A673 (cell line): ENCODE measurements at regions not wholly inside any gene's neighbourhood (a gene's known extent, or its start where the extent isn't known, plus 50 kb on each side); places are given as distances from the start of the nearest gene placed in this dataset.

Experiments
- BruUV-seq: library from RNA; stranded (reverse); fragments of 400-500 nt; replicated peaks from 2 replicates; lab custom pipeline; 2021; lab: Mats Ljungman, UMichigan
- CTCF ChIA-PET: fragments of 300-600 bp; sonication (Branson Sonifier 250); formaldehyde crosslinking; loops from one replicate; lab custom pipeline; 2022; ENCODE audit warnings: antibody characterized with exemption; lab: Charles Lee
- POLR2A ChIA-PET: fragments of 300-600 bp; sonication (Branson Sonifier 250); formaldehyde crosslinking; loops from one replicate; lab custom pipeline; 2022; ENCODE audit warnings: antibody characterized with exemption; ENCODE audit not compliant: low non-redundant PET; lab: Charles Lee
- DNase-seq: peaks from one replicate; pipeline ENCODE4 v3.0.0-alpha.2; 2015; ENCODE audit warnings: low spot score
- H3K27ac ChIP-seq: fragments of 200-600 bp; sonication (generic); 2 replicates; pipeline ENCODE4 v1.5.1; 2016; ENCODE audit warnings: mixed run types, low read depth, mild to moderate bottlenecking, mixed read lengths, antibody characterized with exemption, low read length; ENCODE audit not compliant: poor library complexity, severe bottlenecking
- H3K27me3 ChIP-seq: fragments of 200-600 bp; sonication (generic); replicated peaks from 2 replicates; pipeline ENCODE4 v1.6.1; 2017; ENCODE audit warnings: mixed run types, low read depth, mild to moderate bottlenecking, mixed read lengths, antibody characterized with exemption, low read length; ENCODE audit not compliant: insufficient read depth, poor library complexity
- H3K36me3 ChIP-seq: fragments of 200-600 bp; sonication (generic); 2 replicates; pipeline ENCODE4 v1.6.1; 2016; ENCODE audit warnings: mixed run types, mild to moderate bottlenecking, mixed read lengths, antibody characterized with exemption, low read length; ENCODE audit not compliant: insufficient read depth, poor library complexity, severe bottlenecking
- H3K4me1 ChIP-seq: fragments of 200-600 bp; sonication (generic); 2 replicates; pipeline ENCODE4 v1.6.1; 2017; ENCODE audit warnings: mixed run types, mild to moderate bottlenecking, mixed read lengths, antibody characterized with exemption, low read length; ENCODE audit not compliant: insufficient read depth, poor library complexity, severe bottlenecking
- H3K4me3 ChIP-seq: fragments of 200-600 bp; sonication (generic); 2 replicates; pipeline ENCODE4 v1.5.1; 2016; ENCODE audit warnings: low read depth, mixed run types, mild to moderate bottlenecking, mixed read lengths, low read length; ENCODE audit not compliant: poor library complexity, severe bottlenecking
- H3K9me3 ChIP-seq: fragments of 200-600 bp; sonication (generic); 2 replicates; pipeline ENCODE4 v1.6.1; 2016; ENCODE audit warnings: mixed run types, low read depth, mild to moderate bottlenecking, mixed read lengths, antibody characterized with exemption, low read length; ENCODE audit not compliant: poor library complexity, severe bottlenecking
- EZH2 ChIP-seq: fragments of 200-600 bp; sonication (generic); IDR thresholded peaks from 2 replicates; pipeline ENCODE4 v1.6.1; 2017; ENCODE audit warnings: borderline replicate concordance, low read depth, mild to moderate bottlenecking, mixed read lengths, antibody characterized with exemption, low read length; ENCODE audit not compliant: poor library complexity, severe bottlenecking
- intact Hi-C: fragments of 100-400 bp; cut with micrococcal nuclease; formaldehyde crosslinking; loops from one replicate; pipeline ENCODE4 v1.10.0; 2022; ENCODE audit not compliant: unreplicated experiment
- TF ChIP-seq, protein P1 (sequence below): fragments of 300-800, 200-600 bp; sonication (generic); conservative IDR thresholded peaks from 2 replicates; pipeline ENCODE4 v1.5.1; 2017; ENCODE audit warnings: low read depth, mild to moderate bottlenecking, antibody characterized with exemption, low read length, moderate library complexity, mixed read lengths

DNA sequence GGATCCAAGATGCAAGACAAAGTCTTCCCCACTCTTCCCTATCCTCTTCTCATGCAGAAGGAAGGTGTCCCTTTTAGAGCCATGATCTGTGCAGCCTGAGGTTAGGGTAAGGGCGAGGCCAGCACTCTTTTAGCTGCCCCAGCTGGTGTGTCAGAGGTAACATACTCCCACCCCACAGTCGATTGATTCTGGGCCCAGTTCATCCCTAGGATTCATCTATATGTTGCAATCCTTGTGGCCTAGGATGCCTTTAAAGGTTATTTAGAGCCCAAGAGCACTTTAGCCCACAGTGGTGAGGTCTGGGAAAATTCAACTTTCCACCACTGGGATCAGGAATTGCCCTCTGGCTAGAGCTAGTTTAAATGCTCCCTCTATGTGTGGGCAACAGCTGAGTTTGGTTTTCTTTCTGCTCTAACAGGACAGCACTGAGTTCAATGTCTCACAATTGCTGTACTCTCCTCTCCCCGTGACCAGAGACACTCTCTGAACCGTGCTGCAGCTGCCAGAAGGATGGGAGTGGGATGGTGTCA is 201.3 kb upstream of the SERP2 start:
- no peak for TF ChIP-seq EZH2
- TF ChIP-seq, protein P1, sequence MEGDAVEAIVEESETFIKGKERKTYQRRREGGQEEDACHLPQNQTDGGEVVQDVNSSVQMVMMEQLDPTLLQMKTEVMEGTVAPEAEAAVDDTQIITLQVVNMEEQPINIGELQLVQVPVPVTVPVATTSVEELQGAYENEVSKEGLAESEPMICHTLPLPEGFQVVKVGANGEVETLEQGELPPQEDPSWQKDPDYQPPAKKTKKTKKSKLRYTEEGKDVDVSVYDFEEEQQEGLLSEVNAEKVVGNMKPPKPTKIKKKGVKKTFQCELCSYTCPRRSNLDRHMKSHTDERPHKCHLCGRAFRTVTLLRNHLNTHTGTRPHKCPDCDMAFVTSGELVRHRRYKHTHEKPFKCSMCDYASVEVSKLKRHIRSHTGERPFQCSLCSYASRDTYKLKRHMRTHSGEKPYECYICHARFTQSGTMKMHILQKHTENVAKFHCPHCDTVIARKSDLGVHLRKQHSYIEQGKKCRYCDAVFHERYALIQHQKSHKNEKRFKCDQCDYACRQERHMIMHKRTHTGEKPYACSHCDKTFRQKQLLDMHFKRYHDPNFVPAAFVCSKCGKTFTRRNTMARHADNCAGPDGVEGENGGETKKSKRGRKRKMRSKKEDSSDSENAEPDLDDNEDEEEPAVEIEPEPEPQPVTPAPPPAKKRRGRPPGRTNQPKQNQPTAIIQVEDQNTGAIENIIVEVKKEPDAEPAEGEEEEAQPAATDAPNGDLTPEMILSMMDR = no peak
- DNase-seq = no peak
- Histone ChIP-seq H3K27ac (no peak overlapping the region), H3K27me3 (no peaks in the 10 kb centered on the region), H3K4me3 (no peak overlapping the region), H3K36me3 (no peaks in the 10 kb centered on the region), H3K4me1 (no peaks in the 10 kb centered on the region), H3K9me3 (no peaks in the 10 kb centered on the region)
- intact Hi-C loops = no loop called here
- no TSS peak for BruUV-seq
- ChIA-PET POLR2A (no interaction called here), CTCF (no interaction called here)

DNA sequence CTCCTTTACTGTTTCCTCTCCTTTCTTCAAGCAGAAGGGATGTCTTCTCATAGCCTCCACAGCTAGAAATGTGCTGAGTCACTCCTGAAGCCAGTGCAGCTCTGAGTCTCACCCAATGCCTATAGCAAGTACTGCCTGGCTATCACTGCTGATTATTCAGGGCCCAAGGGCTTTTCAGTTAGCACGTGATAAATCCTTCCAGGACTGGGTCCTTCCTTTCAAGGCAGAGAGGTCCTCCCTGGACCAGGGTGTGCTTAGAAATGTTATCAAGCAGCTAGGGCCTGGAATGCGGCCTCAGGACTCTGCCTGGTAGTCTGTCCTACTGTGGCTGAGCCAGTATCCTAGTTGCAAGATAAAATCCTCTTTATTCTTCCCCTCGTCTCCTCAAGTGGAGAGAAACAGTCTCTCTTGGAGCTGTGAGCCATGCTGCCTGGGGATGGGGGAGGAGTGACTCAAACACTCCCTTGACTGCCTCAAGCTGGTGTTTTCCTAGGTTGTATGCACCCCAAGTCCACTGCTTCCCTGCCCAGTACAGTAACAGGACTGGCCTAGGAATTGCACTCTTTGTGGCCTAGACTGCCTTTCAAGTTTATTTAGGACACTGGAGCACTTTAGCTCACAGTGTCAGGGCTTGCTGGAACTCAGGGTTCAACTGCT is 198.7 kb upstream of the SERP2 start:
- no TSS peak for BruUV-seq
- intact Hi-C loops = no loop called here
- ChIA-PET POLR2A (no interaction called here), CTCF (no interaction called here)
- no peaks in the 10 kb centered on the region for H3K9me3 ChIP-seq
- TF ChIP-seq, protein P1 = no peak
- TF ChIP-seq EZH2 = no peak
- H3K27me3 ChIP-seq = no peaks in the 10 kb centered on the region
- H3K36me3 ChIP-seq = no peaks in the 10 kb centered on the region
- no peak for DNase-seq
- no peak overlapping the region for H3K4me3 ChIP-seq
- H3K27ac ChIP-seq = no peak overlapping the region
- H3K4me1 ChIP-seq = no peaks in the 10 kb centered on the region

DNA sequence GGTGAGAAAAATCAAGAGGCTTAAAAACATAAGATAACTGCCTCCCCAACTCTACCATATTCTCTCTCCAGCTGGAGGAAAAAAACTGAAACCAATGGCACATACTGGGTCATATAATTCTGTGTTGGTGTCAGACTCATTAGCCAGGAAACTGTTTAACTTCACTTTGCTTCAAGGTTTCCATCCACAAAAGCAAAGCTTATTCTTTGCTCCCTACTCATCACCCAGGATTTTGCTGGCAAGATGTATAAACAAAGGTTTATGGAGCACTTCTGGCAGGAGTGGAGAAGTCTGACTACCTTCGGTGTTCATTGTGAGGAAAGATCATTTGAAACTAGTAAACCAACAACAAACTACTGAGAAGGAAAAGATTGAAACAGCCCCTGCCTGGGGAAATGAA is 197.5 kb upstream of the SERP2 start:
- BruUV-seq = no TSS peak
- intact Hi-C loops = no loop called here
- ChIA-PET CTCF (no interaction called here), POLR2A (no interaction called here)
- Histone ChIP-seq H3K4me1 (no peaks in the 10 kb centered on the region), H3K27me3 (no peaks in the 10 kb centered on the region), H3K4me3 (no peak overlapping the region), H3K27ac (no peak overlapping the region), H3K9me3 (no peaks in the 10 kb centered on the region), H3K36me3 (no peaks in the 10 kb centered on the region)
- TF ChIP-seq, protein P1 = no peak
- no peak for TF ChIP-seq EZH2
- no peak for DNase-seq
